ENCODE measurements at regions not wholly inside any gene's neighbourhood (a gene's known extent, or its start where the extent isn't known, plus 50 kb on each side); places are given as distances from the start of the nearest gene placed in this dataset.
A peak's percentile ranks its signal among the peaks of the same experiment; 100 is the strongest.

DNA sequence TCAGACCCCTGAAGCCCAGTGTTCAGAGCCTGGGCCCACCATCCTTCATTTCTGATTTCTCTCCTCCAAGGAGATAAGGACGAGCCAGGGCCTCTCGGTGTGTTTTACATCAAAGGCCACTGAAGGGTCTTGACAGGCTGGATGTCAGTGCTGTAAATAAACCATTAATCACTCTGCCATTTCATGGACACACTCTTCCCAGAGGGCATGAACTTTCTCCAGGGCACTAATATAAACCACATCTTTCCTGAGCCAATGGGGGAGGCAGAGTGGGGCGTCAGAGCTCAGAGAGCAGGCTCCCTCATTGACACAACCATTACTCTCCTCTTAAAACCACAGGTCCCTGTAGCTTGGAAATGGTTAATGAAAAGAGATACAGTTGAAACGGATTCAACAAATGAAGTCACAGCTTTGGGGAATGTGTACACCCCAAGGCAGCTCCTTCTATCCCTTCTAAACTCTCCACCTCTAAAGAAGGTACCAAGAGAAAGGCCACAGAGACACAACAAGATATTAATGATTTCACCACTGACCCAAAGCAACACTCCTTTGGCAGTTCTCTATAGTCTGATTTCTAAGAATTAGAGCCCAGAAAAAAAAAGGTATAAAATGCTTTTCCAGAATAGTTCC lies 200.6 kb downstream of the CHIC2 start:
- no peak overlapping the region for H3K27ac ChIP-seq (replicated peaks)
- TF ChIP-seq SPI1 (IDR thresholded peaks at IDR 0.05; ENCODE audit: borderline replicate concordance, low read depth) (no peak), GABPA (IDR thresholded peaks at IDR 0.05; ENCODE audit: low read depth) (no peak), CTCF (IDR thresholded peaks at IDR 0.05; ENCODE audit: insufficient read depth, low read length) (no peak), REST (IDR thresholded peaks at IDR 0.05; ENCODE audit: insufficient replicate concordance, low read depth) (no peak), POLR2AphosphoS5 (IDR thresholded peaks at IDR 0.05; ENCODE audit: low read depth) (no peak)
- H3K4me3 ChIP-seq (replicated peaks; ENCODE audit: insufficient read depth, low read length): no peak overlapping the region
- no peaks in the 10 kb centered on the region for H3K27me3 ChIP-seq (ENCODE audit: insufficient read depth, poor library complexity, severe bottlenecking)
- no peak for DNase-seq (ENCODE audit: low read depth in 1 of 2, low spot score in 1 of 2)

GRCh38 chr4:53863158-53863557 lies 201.2 kb downstream of the CHIC2 start:
- DNase-seq (ENCODE audit: low read depth in 1 of 2, low spot score in 1 of 2): no peak
- Histone ChIP-seq H3K4me3 (replicated peaks; ENCODE audit: insufficient read depth, low read length) (no peak overlapping the region), H3K27ac (replicated peaks) (no peak overlapping the region), H3K27me3 (ENCODE audit: insufficient read depth, poor library complexity, severe bottlenecking) (no peaks in the 10 kb centered on the region)
- TF ChIP-seq GABPA (IDR thresholded peaks at IDR 0.05; ENCODE audit: low read depth) (no peak), CTCF (IDR thresholded peaks at IDR 0.05; ENCODE audit: insufficient read depth, low read length) (no peak), SPI1 (IDR thresholded peaks at IDR 0.05; ENCODE audit: borderline replicate concordance, low read depth) (no peak), POLR2AphosphoS5 (IDR thresholded peaks at IDR 0.05; ENCODE audit: low read depth) (no peak), REST (IDR thresholded peaks at IDR 0.05; ENCODE audit: insufficient replicate concordance, low read depth) (no peak)

DNA sequence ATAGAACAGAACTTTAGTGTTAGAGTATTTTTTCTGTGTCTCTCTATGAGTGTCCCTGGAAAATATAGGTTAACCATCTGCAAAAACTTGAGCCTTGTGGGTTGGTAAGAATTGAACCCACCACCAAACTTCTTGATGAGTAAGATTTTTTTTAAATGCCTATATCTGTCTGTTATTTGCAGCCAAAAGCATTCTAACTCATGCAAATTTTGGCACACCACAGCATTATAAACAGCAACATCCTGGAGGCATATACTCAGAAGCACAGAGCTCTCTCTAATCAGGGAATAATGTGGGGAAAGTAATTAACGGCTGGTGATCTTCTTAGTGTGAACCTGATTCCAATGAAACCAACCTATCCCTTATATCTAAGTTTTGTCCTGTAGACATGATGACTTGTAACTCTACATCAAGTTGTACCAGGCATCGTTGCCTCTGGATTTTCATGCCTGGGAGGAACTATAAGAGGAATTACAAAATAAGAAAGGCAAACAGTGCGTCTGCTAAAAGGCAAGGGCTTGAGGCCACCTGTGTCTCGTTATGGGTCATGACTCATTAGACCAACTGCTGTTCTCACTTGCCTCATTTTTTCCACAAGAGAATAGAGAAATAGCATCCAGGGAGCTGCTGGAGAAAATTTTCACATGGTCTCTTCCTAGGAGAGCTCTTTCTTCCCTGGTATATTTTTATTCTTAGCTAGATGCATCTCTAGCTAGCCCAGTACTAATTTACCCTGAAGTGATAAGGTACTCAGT lies 202.4 kb downstream of the CHIC2 start:
- DNase-seq (ENCODE audit: low read depth in 1 of 2, low spot score in 1 of 2): peak in 1 of 2 experiments; percentile 21
- no peak for TF ChIP-seq CTCF (IDR thresholded peaks at IDR 0.05; ENCODE audit: insufficient read depth, low read length)
- Histone ChIP-seq H3K4me3 (replicated peaks; ENCODE audit: insufficient read depth, low read length) (no peak overlapping the region), H3K27me3 (ENCODE audit: insufficient read depth, poor library complexity, severe bottlenecking) (no peaks in the 10 kb centered on the region), H3K27ac (replicated peaks) (no peak overlapping the region)
